GM19324 (cell line): ENCODE measurements at regions not wholly inside any gene's neighbourhood (a gene's known extent, or its start where the extent isn't known, plus 50 kb on each side); places are given as distances from the start of the nearest gene placed in this dataset.
"Not testable (repeated sequence)": the region's sequence is repeated elsewhere in the genome, so short reads cannot be mapped to it uniquely, and the experiment has no call there.

Source experiments
- ATAC-seq: cut with Tn5 transposase; IDR thresholded peaks from one replicate; pipeline ENCODE4 v1.9.1; 2021; ENCODE audit warnings: mild to moderate bottlenecking, moderate library complexity; ENCODE audit not compliant: unreplicated experiment, low FRiP score

DNA sequence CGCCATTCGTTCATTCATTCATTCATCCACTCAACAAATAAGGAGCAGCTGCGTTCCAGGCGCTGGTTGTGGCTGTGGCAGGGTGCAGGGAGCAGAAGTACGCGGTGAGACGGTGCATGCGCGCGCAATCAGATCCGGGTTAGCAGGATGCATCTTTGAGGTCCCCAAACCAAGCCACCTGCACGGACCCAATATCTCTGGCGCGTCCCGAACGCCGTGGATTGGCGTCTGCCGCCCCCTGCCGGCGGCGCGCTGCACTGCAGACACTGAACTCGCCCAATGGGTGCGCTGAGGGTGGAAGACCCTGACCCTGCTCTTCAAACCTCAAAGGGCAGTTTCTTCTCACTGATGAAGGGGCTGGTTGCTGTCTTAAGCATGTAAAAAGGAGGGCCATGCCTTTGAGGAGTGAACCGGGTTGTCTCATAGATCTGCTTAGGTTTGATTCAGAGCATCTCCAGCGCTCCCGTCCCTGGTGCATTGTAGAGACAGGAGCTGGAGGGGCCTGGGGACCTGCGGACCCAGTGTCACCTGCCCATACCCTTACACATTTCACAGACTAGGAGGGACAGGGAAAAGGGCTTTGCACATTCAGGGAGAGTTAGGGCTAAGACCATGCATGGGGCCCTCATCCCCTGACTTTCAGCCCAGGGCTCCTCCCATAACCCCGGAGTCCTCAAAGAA, 102.5 kb downstream of the RAMP3 start:
- ATAC-seq = peak; percentile 74

DNA sequence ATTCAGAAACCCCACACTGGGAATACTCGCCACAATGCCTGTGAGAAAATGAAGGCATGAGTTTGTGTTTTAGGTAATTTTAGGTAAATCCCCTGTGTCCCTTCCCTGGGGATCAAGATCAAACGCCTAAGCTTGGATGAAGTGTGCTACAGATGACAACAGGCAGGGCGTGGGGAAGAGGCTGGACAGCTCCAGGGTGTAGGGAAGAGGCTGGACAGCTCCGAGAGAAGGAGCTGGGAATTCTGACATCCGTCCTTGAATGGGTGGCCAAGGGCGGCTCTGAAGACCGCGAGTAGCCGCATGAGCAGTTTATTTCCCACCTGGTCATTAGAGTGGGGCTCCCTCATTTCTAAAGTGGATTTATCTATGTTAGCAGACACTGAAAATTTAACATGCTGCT, 109.7 kb downstream of the RAMP3 start:
- no peak for ATAC-seq

DNA sequence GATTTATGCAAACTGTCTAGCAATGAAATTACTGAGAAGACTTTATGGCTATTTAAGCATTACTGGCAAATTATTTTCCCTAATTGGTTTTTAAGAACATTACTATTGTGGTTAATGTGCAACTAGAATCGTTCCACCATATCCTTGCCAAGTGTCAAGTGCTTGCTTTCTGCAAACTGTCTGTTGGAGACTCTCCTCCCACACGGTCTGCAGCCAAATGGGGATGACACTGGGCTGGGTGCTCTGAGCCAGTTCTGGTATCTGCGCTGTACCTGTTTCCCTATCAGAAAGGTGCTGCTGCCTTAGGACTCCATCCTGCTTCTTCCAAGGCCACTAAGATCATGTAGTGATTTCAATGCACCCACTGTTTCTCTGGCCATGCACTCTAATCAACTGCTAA, 110.4 kb downstream of the RAMP3 start:
- no peak for ATAC-seq

DNA sequence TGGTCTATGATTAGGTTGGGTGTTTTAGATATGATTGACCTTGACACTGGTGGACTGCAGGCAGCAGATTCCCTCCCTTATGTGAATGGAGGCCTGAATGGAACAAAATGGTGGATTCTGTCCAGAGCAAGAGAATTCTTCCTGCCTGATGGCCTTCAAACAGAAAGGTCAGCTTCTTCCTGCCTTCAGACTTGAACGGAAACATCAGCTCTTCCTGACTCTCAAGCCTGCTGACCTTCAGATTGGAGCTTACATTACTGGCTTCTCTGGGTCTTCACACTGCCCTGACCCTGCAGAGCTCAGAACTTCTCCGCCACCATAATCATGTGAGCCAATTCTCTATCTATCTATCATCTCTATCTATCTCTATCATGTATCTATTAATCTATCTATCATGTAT, 111.6 kb downstream of the RAMP3 start:
- no peak for ATAC-seq

DNA sequence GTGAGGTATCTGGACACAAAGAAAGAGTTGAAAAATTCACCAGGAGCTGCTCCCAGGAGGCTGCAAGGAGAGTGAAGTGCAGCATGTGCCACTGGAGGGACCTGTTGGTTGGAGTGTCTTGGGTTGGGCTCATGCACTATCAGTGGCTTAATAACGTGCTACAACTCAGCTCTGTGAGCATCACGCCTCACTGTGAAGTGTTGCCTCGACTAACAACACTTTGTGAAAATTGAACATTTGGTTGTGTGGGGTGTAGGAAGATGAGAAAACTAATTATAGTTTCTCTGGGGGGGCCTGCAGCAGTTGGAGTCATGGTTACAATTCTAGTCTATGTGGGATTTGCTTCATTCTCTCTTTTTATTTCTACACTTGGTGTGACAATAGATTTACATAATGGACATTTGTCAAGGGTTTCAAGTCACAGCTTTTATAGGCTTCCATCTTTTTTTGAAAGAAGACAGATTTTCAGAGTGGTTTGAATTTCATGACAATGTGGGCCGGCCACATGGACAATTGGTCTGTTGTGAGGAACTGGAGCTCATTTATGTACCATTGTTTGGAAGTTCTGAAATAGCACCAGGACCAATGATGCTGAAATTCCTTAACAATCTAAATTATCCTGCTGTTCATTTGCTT, 121.3 kb downstream of the RAMP3 start:
- no peak for ATAC-seq

DNA sequence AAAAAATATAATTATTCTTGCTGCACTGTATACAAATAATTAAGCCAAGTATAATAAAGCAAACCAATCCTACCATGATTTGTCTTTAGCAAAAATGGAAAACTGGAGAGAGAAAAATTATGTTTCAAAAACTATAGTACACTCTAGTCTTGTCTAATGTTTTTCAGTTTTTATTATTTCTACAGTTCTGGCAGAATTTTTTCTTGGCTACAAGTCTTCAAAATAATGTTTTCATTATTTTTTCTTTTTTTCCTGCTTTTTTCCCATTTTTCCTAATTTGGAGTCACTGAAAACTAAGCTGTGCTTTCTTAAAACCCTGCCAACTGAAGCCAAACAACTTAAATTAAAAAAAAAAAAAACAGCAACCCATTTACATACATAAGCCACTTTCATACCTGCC, 132.0 kb downstream of the RAMP3 start:
- not testable (repeated sequence) for ATAC-seq

DNA sequence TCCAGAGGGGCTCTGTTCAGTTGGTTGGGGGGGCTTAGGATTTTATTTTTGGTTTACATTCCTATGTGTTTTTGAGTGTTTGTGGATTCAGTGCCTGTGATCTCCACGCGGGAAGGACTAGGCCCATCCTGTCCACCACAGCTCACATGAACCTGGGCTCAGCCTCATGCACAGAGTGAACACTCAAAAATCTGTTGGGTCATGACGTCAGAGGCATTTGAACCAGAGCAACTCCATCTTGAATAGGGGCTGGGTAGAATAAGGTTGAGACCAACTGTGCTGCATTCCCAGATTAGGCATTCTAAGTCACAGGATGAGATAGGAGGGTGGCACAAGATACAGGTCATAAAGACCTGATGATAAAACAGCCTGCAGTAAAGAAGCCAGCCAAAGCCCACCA, 133.3 kb downstream of the RAMP3 start:
- no peak for ATAC-seq

DNA sequence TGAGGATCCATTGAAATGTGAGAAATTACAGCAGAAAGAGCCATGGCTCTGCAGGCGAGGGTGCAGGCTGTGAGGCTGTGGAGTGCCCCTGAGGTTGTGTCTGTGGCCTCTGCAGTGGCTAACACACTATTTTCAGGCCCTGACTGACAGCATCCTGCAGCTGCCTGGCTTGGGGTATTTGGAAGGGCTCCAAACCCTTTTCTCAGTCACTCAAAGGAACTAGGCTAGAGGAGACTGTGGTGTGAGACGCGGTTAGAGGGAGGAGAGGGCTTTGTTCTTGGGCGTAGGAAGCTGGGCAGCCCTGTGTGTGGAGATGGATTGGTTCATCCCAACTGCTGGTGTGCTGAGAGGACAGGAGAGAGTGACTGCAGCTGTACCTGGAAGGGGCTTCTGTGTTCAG, 134.9 kb downstream of the RAMP3 start:
- ATAC-seq = no peak

DNA sequence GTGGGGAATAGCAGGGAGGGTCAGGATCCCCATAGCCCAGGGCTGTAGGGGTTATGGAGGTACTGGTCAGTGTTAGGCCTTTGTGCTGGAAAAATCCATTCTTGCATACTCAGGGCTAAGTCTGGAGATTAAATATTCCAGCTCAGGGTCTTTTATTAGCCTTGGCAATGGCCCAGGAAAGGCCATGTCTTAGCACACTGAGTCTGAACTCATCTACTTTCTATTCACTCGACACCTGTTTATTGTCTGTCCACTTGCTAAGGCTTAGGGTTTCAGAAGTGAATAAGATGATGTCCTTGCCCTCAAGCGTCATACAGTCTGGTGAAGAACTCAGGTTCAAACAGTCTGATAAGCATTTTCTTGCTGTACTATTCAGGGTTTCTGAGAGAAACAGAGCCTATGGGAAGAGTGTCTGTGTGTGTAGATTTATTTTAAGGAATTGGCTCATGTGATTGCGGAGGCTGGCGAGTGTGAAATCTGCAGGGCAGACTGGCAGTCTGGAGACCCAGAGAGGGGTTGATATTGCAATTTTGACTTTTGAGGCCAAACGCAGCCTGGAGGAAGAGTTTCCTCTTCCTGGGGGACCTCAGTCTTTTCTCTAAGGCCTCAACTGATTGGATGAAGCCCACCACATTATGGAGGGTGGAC, 135.8 kb downstream of the RAMP3 start:
- ATAC-seq = no peak

DNA sequence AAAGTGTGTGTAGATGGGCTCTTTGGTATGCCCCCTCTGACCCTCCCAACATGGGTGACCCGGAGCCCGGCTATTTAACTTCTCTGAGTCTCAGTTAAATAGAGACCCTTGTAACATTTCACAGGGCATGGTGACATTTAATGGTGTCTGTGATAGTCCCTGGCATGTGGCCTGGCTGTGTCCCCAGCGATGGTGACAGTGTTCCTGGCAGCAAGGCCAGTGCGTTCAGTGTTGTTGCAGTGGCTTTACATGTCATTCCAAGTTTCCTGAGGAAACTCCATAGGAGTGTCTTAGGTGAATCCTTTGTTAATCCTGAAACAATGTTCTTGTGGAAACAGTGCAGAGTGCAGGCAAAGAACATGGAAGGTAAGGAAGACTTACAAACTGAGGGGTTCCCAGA, 137.0 kb downstream of the RAMP3 start:
- ATAC-seq = no peak

DNA sequence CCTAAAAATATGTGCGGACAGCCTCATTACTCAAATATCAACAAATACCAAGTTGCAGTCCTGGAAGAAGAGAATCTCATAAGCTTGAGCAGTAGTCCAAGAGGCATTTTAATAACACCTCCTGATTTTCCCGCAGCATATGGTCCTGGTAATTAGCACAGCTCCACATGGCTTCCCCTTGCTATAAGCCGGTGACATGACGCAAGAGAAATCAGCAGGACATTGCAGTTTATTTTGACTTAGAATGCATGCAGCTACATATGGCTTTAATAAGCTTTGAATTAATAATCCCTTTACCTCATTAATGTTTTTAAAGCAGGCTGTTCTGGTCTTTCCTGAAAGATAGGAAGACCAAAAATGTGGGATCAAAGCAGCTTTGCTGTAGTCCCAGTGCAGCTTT, 137.6 kb downstream of the RAMP3 start:
- ATAC-seq = no peak

DNA sequence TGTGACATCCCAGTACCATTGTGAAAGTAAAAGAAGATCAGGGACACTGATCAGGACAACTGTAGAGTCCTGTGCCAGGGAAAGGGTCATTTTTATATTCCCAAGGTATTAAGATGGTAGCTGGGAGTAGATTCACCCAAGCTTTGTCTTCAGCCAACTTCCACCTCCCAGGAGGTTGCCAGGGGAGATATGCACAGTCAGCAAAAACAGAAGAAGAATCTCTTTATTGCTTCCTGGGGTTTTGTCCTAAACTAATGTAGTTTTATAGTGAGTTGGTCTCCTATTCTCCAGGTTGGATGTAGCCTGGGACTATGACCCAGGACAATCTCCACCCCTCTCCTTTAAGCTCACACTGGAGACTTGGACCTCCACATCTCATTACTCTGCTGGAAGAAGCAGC, 139.2 kb downstream of the RAMP3 start:
- ATAC-seq = no peak

DNA sequence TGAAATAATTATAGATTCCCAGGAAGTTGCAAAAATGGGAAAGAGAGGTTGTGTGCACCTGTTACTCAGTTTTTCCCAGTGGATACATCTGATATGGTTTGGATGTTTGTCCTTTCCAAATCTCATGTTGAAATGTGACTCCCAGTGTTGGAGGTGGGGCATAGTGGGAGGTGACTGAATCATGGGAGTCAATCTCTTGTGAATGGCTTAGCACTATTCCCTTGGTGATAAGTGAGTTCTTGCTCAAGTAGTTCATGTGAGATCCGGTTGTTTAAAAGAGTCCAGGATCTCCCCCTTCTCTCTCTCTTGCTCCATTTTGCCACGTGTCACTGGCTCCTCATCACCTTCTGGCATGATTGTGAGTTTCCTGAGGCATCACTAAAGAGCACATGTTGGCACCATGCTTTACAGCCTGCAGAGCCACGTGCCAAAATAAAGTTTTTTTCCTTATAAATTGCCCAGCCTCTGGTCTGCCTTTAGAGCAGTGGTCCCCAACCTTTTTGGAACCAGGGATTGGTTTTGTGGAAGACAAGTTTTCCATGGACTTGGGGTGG, 149.2 kb downstream of the RAMP3 start:
- ATAC-seq = no peak

DNA sequence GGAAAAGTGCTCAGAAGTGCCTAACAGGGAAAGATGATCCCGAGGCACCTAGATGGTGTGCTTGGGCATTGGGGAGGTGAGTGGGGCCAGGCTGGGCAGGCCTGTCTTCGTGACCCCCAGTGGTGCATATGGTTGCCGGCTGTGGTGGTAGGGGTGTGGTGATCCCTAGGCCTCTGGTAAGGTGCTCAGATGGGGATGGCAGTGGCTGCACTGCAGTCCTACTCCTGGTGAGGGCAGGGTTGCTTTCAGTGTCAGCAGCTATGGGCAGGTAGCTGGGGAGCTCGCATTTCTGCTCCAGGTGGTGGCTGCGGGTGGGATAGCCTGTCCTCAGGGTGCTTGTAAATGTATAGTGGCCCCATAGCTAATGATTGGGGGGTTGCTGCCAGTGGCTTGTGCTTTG, 154.0 kb downstream of the RAMP3 start:
- ATAC-seq = no peak

DNA sequence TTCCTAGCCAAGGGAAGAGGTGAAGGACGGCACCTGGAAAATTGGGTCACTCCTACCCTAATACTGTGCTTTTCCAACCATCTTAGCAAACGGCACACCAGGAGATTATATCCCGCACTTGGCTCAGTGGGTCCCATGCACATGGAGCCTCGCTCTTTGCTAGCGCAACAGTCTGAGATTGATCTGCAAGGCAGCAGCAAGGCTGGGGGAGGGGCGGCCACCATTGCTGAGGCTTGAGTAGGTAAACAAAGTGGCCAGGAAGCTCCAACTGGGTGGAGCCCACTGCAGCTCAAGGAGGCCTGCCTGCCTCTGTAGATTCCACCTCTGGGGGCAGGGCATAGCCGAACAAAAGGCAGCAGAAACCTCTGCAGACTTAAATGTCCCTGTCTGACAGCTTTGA, 157.9 kb downstream of the RAMP3 start:
- ATAC-seq = not testable (repeated sequence)

DNA sequence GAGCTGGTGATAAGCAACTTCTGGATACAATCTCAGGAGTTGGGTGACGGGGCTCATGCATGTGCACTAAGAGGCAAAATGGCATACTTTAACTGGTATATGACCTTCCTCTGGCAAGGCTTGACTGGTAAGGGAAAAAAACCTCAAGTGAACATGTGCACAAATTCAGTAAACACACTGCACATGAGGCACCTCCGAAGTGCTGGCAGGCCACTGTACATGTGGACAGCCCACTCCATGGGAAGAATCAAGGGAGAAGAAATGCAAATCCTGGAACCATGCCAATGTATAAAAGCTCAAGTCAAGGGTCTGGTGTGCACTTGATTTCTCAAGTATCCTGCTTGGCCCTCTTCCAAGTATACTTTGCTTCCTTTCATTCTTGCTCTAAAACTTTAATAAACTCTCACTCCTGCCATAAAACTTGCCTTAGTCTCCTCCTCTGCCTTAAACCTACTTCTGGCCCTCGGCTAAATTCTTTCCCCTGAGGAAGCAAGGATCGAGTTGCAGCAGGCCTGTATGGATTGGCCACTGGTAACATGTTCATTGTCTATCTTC, 167.2 kb downstream of the RAMP3 start:
- no peak for ATAC-seq

DNA sequence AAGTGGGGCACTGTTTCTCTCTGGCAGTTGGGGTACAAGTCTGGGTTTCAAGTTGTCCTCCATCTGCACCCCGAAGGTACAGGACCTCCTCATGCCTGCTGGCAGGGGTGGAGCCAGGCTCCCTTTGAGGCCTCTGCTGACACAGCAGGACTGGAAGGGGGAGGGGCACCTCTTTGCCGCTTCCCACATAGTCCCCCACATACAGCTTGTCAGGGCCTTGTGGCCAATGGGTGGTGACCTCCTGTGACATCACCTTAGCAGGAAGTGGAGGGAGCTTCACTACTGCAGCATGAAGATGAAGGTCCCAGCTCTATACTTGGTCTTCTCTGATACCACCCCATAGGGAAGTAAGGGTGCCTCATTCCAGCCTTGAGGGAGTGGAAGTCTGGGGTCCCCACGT, 167.8 kb downstream of the RAMP3 start:
- no peak for ATAC-seq

DNA sequence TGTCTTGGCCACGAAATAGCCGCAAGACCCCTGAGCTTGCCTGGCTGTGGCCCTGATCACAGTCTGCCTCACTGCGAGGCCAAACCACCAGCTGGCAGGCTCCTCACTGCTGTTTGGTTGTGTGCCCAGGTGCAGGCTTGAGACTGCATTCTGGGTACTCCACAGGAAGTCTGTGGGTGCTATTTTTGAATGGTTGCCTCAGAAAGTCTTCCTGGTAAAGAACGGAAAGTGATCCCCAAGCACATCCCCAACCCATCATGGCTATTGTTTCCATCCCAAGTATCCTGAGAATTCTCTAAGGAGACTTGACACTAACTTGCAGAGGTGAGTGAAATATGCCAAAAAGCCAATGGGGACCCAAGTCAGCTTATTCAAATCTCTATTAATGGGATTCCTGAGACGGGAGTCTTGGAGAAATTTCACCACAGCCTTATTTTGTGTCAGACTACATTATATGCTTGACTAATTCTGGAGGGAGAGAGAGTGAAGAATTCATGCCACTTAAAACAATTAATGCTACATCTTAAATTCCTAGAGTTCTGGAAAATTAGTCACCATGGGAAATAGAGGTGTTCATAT, 170.9 kb downstream of the RAMP3 start:
- ATAC-seq = no peak

DNA sequence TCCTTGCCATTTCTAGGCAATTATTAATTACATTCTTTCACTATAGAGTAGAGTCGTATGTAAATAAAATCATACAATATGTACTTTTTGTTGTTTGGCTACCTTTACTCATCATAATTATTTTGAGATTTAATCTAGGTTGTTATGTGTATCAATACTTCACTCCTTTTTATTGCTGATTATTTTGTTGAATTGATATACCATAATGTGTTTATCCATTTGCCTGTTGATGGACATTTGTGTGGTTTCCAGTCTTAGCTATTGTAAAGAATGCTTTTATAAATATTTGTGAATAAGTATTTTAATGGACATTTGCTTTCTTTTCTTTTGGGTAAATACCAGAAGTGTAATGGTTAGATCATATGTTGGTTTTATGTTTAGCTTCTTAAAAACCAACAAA, 174.0 kb downstream of the RAMP3 start:
- no peak for ATAC-seq

DNA sequence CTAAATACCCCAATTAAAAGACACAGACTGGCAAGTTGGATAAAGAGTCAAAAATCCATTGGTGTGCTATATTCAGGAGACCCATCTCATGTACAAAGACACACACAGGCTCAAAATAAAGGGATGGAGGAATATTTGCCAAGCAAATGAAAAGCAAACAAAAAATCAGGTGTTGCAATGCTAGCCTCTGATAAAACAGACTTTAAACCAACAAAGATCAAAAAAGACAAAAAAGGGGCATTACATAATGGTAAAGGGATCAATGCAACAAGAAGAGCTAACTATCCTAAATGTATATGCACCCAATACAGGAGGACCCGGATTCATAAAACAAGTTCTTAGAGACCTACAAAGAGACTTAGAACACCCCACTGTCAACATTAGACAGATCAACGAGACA, 177.4 kb downstream of the RAMP3 start:
- not testable (repeated sequence) for ATAC-seq

DNA sequence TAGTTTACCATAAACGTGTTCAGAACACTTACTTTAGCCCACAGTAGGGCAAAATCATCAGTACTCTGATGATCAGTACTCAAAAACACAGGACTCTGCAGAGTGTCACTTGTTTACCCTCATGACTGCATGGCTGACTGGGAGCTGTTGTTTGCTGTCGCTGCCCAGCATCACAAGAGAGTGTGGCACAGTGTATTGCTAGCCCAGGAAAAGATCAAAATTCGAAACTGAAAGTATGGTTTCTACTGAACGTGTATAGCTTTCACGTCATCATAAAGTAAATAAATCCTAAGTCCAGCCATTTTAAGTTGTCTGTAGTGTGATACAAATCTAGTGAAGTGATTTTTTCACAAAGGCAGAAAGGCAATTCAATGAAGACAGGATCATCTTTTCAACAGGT, 184.6 kb downstream of the RAMP3 start:
- no peak for ATAC-seq
